Activated CD4-positive, CD25-positive, alpha-beta regulatory T cell treated with anti-CD3 and anti-CD28 coated beads, Interleukin-2, amount 50 U/mL, for 72 hours (primary cell): ENCODE measurements at regions not wholly inside any gene's neighbourhood (a gene's known extent, or its start where the extent isn't known, plus 50 kb on each side); places are given as distances from the start of the nearest gene placed in this dataset.

Experiments used
- DNase-seq: peaks from one replicate; pipeline ENCODE4 v3.0.0; 2021

GRCh38 chr11:134905517-134905916 is 493.5 kb upstream of the B3GAT1 start:
- no peak for DNase-seq

GRCh38 chr11:134904103-134904790 is 492.2 kb upstream of the B3GAT1 start:
- no peak for DNase-seq

GRCh38 chr11:134901955-134902918 is 490.2 kb upstream of the B3GAT1 start:
- no peak for DNase-seq

- DNase-seq, result no peak
Observed at GRCh38 chr11:134901542-134901941, 489.5 kb upstream of the B3GAT1 start.

- no peak for DNase-seq
Observed at GRCh38 chr11:134893810-134894685, 482.0 kb upstream of the B3GAT1 start.

DNA sequence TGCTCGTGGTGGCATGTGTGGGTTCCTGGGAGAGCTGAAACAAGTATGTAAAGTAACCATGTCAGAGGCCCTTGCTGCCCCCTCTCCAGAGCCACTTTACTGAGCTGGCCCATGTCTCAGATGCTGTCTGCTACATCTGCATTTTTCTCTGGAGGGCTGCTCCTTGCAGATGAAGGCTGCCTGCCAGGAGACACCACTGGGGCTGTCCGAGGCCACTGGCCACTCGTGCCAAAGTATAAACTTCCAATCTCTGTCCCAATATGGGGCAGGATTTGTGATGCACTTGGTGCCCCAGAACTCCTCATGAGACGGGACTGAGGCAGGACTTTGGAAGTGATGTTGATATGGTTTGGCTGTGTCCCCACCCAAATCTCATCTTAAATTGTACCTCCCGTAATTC is 478.4 kb upstream of the B3GAT1 start:
- no peak for DNase-seq

- no peak for DNase-seq
Observed at GRCh38 chr11:134889832-134890231, 477.8 kb upstream of the B3GAT1 start.

DNA sequence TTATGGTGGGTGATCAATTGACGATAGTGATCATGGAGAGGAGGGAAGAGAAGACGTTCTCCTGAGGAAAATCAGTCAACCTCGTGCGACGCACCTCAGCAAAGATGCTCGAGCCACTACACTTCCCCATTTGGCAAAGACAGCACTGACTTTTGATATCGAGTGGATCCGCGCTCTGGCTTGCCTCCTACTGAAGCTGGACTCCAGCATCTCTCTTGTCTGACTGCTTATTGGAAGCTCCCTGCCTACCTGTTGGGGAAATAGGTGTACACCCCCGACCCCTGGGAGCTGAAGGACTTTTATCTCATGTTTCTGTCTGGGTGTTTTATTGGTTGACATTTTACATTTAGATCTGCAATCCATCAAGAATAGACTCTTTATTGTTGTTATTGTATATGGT is 476.8 kb upstream of the B3GAT1 start:
- DNase-seq, result no peak

GRCh38 chr11:134887896-134888295 is 475.9 kb upstream of the B3GAT1 start:
- DNase-seq, result no peak

DNA sequence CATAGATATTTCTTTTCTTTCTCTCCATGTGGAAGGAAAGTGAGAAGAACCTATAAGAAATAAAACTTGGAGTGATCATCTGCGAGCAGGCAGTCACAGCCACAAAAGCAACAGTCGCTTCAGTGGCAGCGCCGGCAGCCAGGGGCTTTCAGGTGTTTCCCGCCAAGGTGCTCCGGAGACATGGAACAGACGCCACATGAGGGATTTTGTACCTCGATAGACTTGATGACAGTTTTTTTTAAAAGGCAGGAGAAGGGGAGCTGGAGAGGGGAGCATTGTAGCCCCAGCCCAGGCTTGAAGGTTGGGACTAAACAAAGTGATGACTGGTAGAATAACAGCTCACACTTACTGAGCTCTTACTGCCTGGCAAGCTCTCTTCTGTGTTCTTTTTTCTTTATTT is 471.4 kb upstream of the B3GAT1 start:
- DNase-seq, result no peak

GRCh38 chr11:134882671-134883297 is 470.7 kb upstream of the B3GAT1 start:
- DNase-seq, result no peak

GRCh38 chr11:134882141-134882540 is 470.1 kb upstream of the B3GAT1 start:
- DNase-seq, result no peak

DNA sequence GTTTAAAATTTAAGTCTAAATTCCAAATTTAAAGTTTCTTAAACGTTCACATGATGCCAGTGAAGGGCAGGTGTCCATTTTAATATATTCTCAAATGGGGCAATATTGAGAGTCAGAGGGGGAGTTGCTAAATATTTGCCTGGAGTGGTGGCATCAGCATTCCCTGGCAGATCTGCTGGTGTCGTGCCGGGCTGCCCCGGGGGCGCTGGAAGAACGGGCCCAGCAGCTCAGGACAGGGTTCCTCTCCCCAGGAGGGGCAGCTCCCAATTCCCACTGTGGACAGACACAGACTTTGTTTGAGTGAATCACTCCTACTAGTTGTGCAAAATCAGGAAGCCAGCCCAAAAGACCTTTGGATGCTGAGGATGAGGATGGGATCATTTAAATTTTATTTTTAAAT is 468.7 kb upstream of the B3GAT1 start:
- no peak for DNase-seq

- no peak for DNase-seq
Observed at GRCh38 chr11:134879931-134880330, 467.9 kb upstream of the B3GAT1 start.

DNA sequence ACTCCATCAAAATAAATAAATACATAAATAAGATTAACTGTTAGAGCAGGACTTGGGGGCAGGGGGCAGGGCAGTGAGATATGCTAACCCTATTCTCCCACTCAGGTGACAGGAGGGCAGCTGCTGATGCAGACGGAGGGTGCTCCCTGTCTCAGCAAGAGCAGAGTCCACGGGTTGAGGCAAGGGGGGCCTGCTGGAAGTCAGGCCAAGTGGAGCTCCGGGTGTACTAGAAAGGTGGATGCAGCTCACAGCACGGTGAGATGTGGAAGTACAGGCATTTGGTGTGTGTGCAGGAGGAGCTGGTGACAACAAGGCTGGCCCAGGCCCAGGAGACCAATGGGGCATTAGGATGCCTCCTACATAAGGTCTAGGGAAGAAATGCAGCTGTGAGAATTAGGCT is 467.3 kb upstream of the B3GAT1 start:
- no peak for DNase-seq

GRCh38 chr11:134878785-134879184 is 466.7 kb upstream of the B3GAT1 start:
- DNase-seq, result no peak

GRCh38 chr11:134876226-134876625 is 464.2 kb upstream of the B3GAT1 start:
- no peak for DNase-seq

GRCh38 chr11:134866981-134867675 is 455.1 kb upstream of the B3GAT1 start:
- DNase-seq, result no peak

DNA sequence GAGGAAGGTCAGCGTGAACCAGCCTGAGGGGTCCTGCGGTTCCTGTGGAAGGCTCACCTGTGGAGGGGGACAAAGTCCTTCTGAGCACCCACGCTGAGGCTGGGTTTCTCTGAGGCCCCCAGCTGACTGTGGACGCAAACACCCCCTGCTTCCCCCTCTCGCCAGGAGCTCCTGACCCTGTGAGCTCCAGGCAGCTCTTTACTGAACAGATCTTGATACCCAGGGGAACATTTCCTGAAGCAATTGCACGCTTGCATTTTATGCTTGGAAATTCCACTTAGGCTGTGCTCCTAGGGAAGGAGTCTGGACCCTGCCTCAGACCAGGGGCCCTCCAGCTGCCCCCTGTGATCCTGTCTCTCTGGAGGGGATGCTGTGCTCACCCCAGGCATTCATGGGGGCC is 454.2 kb upstream of the B3GAT1 start:
- no peak for DNase-seq

DNA sequence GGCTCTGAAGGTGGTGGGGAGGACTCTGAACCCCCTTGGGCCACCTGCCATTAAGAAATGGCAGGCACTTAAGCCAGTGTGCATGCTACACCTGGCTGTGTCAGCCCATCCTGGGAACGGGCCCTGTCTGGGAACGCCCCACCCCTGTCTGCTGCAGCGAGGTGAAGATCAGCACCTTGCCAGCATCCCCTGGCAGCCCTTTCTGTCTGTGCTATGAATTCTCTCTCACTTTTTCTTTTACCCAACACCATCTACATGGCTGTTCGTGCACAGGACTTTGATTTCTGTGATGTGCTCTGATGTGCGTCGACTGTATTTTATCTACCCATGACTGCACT is 452.9 kb upstream of the B3GAT1 start:
- no peak for DNase-seq

DNA sequence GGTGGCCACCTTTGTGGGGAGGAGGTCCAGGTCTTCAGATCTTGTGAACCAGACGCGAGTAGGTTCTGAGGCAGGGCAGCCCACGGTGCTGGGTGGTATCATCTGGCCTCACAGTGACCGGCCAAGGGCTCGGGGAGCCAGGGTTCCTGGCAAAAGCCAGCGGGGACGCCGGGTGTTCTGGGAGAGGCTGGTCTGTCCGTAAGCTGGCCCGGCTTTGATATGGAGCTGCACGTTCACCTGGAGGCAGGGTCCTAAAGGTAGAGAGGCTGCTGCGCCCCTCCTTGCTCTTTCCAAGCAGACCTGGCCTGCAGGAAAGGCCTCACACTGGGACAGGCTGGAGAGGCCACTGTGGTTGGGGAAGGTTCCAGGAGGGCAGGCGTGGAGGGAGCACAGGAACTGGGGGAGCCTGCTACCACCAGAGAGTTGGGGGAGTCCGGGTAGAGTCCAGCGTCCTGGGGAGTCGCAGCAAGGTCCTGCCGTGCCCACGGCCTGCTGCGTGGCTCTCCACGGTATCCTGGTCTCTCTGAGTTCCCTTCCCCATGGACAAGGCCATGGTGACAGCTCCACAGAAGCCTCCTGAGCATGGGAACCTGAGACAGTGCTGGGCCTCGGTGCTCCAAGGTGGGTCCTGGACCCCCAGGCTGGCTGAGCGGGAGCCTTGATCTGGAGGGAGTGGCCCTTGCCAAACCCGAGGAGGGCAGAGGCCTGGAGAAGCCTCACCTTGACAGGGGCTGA is 452.4 kb upstream of the B3GAT1 start:
- DNase-seq, result no peak

GRCh38 chr11:134863294-134863693 is 451.3 kb upstream of the B3GAT1 start:
- DNase-seq, result no peak
